Right lobe of liver (tissue), 4 donors: ENCODE measurements at regions not wholly inside any gene's neighbourhood (a gene's known extent, or its start where the extent isn't known, plus 50 kb on each side); places are given as distances from the start of the nearest gene placed in this dataset.

Experiments
- CTCF ChIP-seq, 4 donors: fragments of 200-600 bp in 3 of 4; fragments of 450-650 bp in 1 of 4; IDR thresholded peaks; one replicate each; pipeline versions ENCODE4 v1.5.1 to v1.8.0; 2016 to 2022; ENCODE audit warnings: antibody characterized with exemption in 4 of 4, mild to moderate bottlenecking in 2 of 4
- POLR2A ChIP-seq: fragments of 450-650 bp; IDR thresholded peaks from one replicate; pipeline ENCODE4 v1.6.1; 2017; ENCODE audit warnings: antibody characterized with exemption, mild to moderate bottlenecking
- donor health status: DM: no; HTN: no; CAD: no.
- donor health status: DM: no; HTN: no; CAD: no.
- donor health status: DM: no; HTN: yes; CAD: no.

GRCh38 chr4:149975172-149975571 is 103.1 kb upstream of the DCLK2 start:
- no peak for TF ChIP-seq CTCF (IDR thresholded peaks at IDR 0.05)
- TF ChIP-seq POLR2A = no peak
